ENCODE measurements at regions not wholly inside any gene's neighbourhood (a gene's known extent, or its start where the extent isn't known, plus 50 kb on each side); places are given as distances from the start of the nearest gene placed in this dataset.

DNA sequence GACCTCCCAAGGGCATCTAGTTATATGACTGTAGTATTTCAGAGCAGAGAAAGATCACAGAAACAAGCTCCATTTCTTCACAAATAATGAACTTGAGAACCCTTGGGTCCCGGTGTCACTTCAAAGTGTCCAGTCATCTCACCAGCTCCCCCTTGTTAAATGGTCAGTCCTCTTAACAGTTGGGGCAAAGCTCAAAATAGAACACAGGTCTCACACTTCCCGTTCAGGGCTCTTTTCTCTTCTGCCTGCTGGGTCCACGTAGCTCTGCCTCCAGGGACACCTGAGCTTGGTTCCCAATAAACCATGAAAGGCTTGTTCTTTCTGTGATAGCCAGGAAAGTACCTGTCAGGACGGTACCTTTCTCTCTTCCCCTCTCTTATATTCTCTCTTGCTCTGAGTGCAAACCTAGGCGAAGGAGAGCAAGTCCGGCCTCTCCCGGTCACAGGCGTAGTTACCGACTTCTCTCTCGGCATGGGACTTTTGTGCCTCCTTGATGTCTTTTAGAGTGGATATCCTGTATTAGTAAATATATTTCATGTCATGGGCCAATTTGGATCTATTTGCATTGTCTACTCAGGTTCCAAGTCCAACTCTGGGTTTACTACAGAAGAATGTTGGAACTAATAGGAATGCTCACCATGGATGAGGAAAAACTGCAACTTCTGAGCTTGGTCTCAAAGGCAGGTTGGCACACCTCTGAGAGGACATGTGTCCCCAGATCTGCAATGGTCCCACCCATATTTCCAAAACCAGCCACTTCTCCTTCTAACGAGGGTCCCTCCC lies 118.8 kb upstream of the PARP11 start:
- no peak for TF ChIP-seq CTCF (IDR thresholded peaks at IDR 0.05)
- intact Hi-C loops (cut with DNase I), result no loop called here
- no peak overlapping the region for H3K27ac ChIP-seq

DNA sequence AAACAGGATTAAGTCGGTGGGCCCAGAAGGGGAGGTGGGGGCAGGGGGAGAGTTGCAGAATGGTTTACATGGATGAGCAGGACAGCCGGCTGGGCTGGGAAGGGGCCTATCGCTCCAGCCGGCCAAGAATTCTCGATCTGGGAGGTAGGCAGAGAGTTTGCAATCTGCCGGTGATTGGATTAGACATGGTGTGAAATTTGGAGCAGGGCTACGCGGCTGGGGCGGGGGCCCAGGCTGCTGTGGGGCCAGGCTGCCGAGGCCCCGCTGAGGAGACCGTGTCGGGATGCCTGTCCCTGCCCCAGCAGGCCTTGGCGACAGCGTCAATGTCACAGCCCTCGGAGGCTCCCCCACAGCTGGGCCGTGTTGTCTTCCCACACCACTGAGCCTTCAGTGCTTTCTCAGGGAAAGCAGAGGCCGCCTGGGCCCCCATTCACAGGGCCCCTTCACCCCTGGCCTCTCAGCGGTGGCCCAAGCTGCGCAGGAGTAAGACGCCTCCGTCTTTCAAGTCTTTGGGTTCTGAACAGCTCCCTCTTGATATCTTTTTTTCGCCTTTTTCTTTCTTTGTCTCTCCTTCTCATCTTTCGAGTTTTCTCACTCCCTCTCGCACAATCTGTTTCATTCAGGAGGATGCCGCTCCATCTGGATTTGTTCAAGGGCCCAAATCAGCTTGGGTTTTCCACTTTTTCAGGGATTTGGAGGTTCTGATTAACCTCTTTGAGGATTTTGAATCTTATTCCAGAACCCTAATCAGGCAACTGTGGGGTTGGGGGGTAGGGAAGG lies 117.5 kb upstream of the PARP11 start:
- Histone ChIP-seq H3K9me3 (no peaks in the 10 kb centered on the region), H3K36me3 (no peaks in the 10 kb centered on the region), H3K4me3 (no peak overlapping the region), H3K27ac (no peak overlapping the region), H3K27me3 (no peaks in the 10 kb centered on the region), H3K4me1 (no peaks in the 10 kb centered on the region)
- DNase-seq (ENCODE audit: low spot score in 2 of 2), result no peak
- no peak for TF ChIP-seq CTCF (IDR thresholded peaks at IDR 0.05)
- intact Hi-C loops (cut with DNase I), result no loop called here

More for the DNA sequence above, 118.8 kb upstream of the PARP11 start:
- Histone ChIP-seq H3K9me3 (no peaks in the 10 kb centered on the region), H3K27me3 (no peaks in the 10 kb centered on the region), H3K4me3 (no peak overlapping the region), H3K36me3 (no peaks in the 10 kb centered on the region), H3K4me1 (no peaks in the 10 kb centered on the region)
- no peak for DNase-seq (ENCODE audit: low spot score in 2 of 2)

GRCh38 chr12:3989218-3989550 lies 116.0 kb upstream of the PARP11 start:
- intact Hi-C loops (cut with DNase I), result no loop called here
- H3K4me1 ChIP-seq, result no peaks in the 10 kb centered on the region
- no peaks in the 10 kb centered on the region for H3K27me3 ChIP-seq
- no peak overlapping the region for H3K27ac ChIP-seq
- DNase-seq (ENCODE audit: low spot score in 2 of 2), result no peak
- H3K36me3 ChIP-seq, result no peaks in the 10 kb centered on the region
- H3K9me3 ChIP-seq, result peaks cover 0 to 2% of the 10 kb centered on the region in 2 donors
- no peak for TF ChIP-seq CTCF (IDR thresholded peaks at IDR 0.05)
- no peak overlapping the region for H3K4me3 ChIP-seq

GRCh38 chr12:3988519-3989217 lies 115.5 kb upstream of the PARP11 start:
- no peak for TF ChIP-seq CTCF (IDR thresholded peaks at IDR 0.05)
- DNase-seq (ENCODE audit: low spot score in 2 of 2), result no peak
- intact Hi-C loops (cut with DNase I), result no loop called here
- peaks cover 0 to 7% of the 10 kb centered on the region in 2 donors for H3K9me3 ChIP-seq
- H3K27me3 ChIP-seq, result no peaks in the 10 kb centered on the region
- H3K36me3 ChIP-seq, result no peaks in the 10 kb centered on the region
- no peak overlapping the region for H3K4me3 ChIP-seq
- no peaks in the 10 kb centered on the region for H3K4me1 ChIP-seq
- no peak overlapping the region for H3K27ac ChIP-seq

GRCh38 chr12:3987571-3987970 lies 114.4 kb upstream of the PARP11 start:
- H3K4me1 ChIP-seq, result no peaks in the 10 kb centered on the region
- no peaks in the 10 kb centered on the region for H3K27me3 ChIP-seq
- no peak overlapping the region for H3K27ac ChIP-seq
- peaks cover 0 to 16% of the 10 kb centered on the region in 2 donors for H3K9me3 ChIP-seq
- no peak for DNase-seq (ENCODE audit: low spot score in 2 of 2)
- no peak for TF ChIP-seq CTCF (IDR thresholded peaks at IDR 0.05)
- no peaks in the 10 kb centered on the region for H3K36me3 ChIP-seq
- no peak overlapping the region for H3K4me3 ChIP-seq
- intact Hi-C loops (cut with DNase I), result no loop called here

All from ascending aorta (tissue), 2 donors.